IMR-90 (cell line): ENCODE measurements at regions not wholly inside any gene's neighbourhood (a gene's known extent, or its start where the extent isn't known, plus 50 kb on each side); places are given as distances from the start of the nearest gene placed in this dataset.

ENCODE experiments used
- ATAC-seq: fragments of 200-7000 bp; cut with Tn5 transposase; 2 replicates; pipeline ENCODE4 v1.9.1; 2020; ENCODE audit warnings: low read depth, mild to moderate bottlenecking, moderate library complexity
- BruUV-seq: library from RNA; stranded (reverse); fragments of 400-500 nt; replicated peaks from 2 replicates; lab custom pipeline; 2021; lab: Mats Ljungman, UMichigan
- CTCF ChIA-PET: fragments of 300-600 bp; formaldehyde crosslinking; extraction: SDS; loops from one replicate; lab custom pipeline; 2021; ENCODE audit warnings: antibody characterized with exemption; lab: Yijun Ruan, JAX
- POLR2A ChIA-PET: fragments of 300-600 bp; sonication (Branson Sonifier 250); formaldehyde crosslinking; loops from one replicate; lab custom pipeline; 2022; ENCODE audit warnings: antibody characterized with exemption; ENCODE audit not compliant: unreplicated experiment; lab: Charles Lee
- DNase-seq: peaks from one replicate; pipeline ENCODE4 v3.0.0; 2013
- H2AFZ ChIP-seq: replicated peaks from 2 replicates; pipeline ENCODE3; 2013; ENCODE audit warnings: low read length, mild to moderate bottlenecking; ENCODE audit not compliant: poor library complexity
- H2AK5ac ChIP-seq: 2 replicates; pipeline ENCODE4 v1.6.1; 2013; ENCODE audit warnings: low read depth, low read length, inconsistent platforms
- H2AK9ac ChIP-seq: replicated peaks from 2 replicates; pipeline ENCODE3; 2013; ENCODE audit warnings: mild to moderate bottlenecking, low read depth, low read length, moderate library complexity; ENCODE audit not compliant: poor library complexity
- H2BK120ac ChIP-seq: 2 replicates; pipeline ENCODE4 v1.6.1; 2013; ENCODE audit warnings: low read depth, low read length, inconsistent platforms
- H2BK15ac ChIP-seq: 3 replicates; pipeline ENCODE4 v1.6.1; 2013; ENCODE audit warnings: low read depth, low read length, inconsistent platforms
- H2BK20ac ChIP-seq: 2 replicates; pipeline ENCODE4 v1.6.1; 2013; ENCODE audit warnings: low read depth, mild to moderate bottlenecking, inconsistent platforms, low read length, moderate library complexity
- H2BK5ac ChIP-seq: 2 replicates; pipeline ENCODE4 v1.6.1; 2013; ENCODE audit warnings: mild to moderate bottlenecking, low read depth, low read length, inconsistent platforms; ENCODE audit not compliant: poor library complexity, severe bottlenecking
- H3K14ac ChIP-seq: replicated peaks from 2 replicates; pipeline ENCODE4 v1.6.1; 2013; ENCODE audit warnings: low read depth, low read length, inconsistent platforms
- H3K18ac ChIP-seq: 2 replicates; pipeline ENCODE4 v1.6.1; 2013; ENCODE audit warnings: low read depth, low read length, control low read depth
- H3K23ac ChIP-seq: 2 replicates; pipeline ENCODE4 v1.6.1; 2013; ENCODE audit warnings: low read depth, low read length, inconsistent platforms
- H3K27ac ChIP-seq: 2 replicates; pipeline ENCODE4 v1.5.1; 2013; ENCODE audit warnings: mild to moderate bottlenecking, control low read depth, low read length; ENCODE audit not compliant: insufficient read depth
- H3K27me3 ChIP-seq: 2 replicates; pipeline ENCODE4 v1.6.1; 2013; ENCODE audit warnings: low read length; ENCODE audit not compliant: control insufficient read depth, insufficient read depth
- H3K36me3 ChIP-seq: 2 replicates; pipeline ENCODE4 v1.6.1; 2013; ENCODE audit warnings: low read length, mixed read lengths; ENCODE audit not compliant: control insufficient read depth, insufficient read depth
- H3K4ac ChIP-seq: 2 replicates; pipeline ENCODE4 v1.6.1; 2013; ENCODE audit warnings: low read depth, low read length, inconsistent platforms
- H3K4me1 ChIP-seq: 2 replicates; pipeline ENCODE4 v1.6.1; 2013; ENCODE audit warnings: low read length, mixed read lengths; ENCODE audit not compliant: control insufficient read depth, insufficient read depth
- H3K4me2 ChIP-seq: 2 replicates; pipeline ENCODE4 v1.6.1; 2013; ENCODE audit warnings: low read depth, mild to moderate bottlenecking, control low read depth, low read length, moderate library complexity
- H3K4me3 ChIP-seq: 2 replicates; pipeline ENCODE4 v1.5.1; 2013; ENCODE audit warnings: low read depth, mild to moderate bottlenecking, control low read depth, low read length, moderate library complexity; ENCODE audit not compliant: insufficient read depth
- H3K56ac ChIP-seq: 2 replicates; pipeline ENCODE4 v1.6.1; 2013; ENCODE audit warnings: low read length, inconsistent platforms; ENCODE audit not compliant: insufficient read depth; ENCODE audit errors: extremely low read depth
- H3K79me1 ChIP-seq, 2 experiments: 2 replicates each; pipeline ENCODE4 v1.6.1; 2013; ENCODE audit warnings: low read length in 2 of 2, inconsistent platforms in 1 of 2, low read depth in 1 of 2
- H3K9ac ChIP-seq: 2 replicates; pipeline ENCODE4 v1.6.1; 2013; ENCODE audit warnings: low read depth, low read length, control low read depth
- H3K9me1 ChIP-seq: 2 replicates; pipeline ENCODE4 v1.6.1; 2013; ENCODE audit warnings: low read length, inconsistent platforms; ENCODE audit not compliant: insufficient read depth
- H3K9me3 ChIP-seq: 2 replicates; pipeline ENCODE4 v1.6.1; 2013; ENCODE audit warnings: low read length; ENCODE audit not compliant: control insufficient read depth, insufficient read depth
- H4K20me1 ChIP-seq: 2 replicates; pipeline ENCODE4 v1.6.1; 2013; ENCODE audit warnings: low read length, inconsistent platforms; ENCODE audit not compliant: insufficient read depth
- H4K5ac ChIP-seq: 2 replicates; pipeline ENCODE4 v1.6.1; 2013; ENCODE audit warnings: mild to moderate bottlenecking, low read depth, low read length, control low read depth
- H4K8ac ChIP-seq, 2 experiments: 2 replicates each; pipeline ENCODE4 v1.6.1; 2013; ENCODE audit warnings: low read depth in 2 of 2, low read length in 2 of 2, control low read depth in 1 of 2, inconsistent platforms in 1 of 2
- H4K91ac ChIP-seq: 2 replicates; pipeline ENCODE4 v1.6.1; 2013; ENCODE audit warnings: low read depth, low read length, inconsistent platforms; ENCODE audit not compliant: insufficient read depth
- BHLHE40 ChIP-seq: fragments of 150-350 bp; IDR thresholded peaks from 2 replicates; pipeline ENCODE4 v1.6.1; 2016; ENCODE audit warnings: mild to moderate bottlenecking, low read depth, low read length
- CEBPB ChIP-seq: IDR thresholded peaks from 2 replicates; pipeline ENCODE4 v1.6.1; 2012; ENCODE audit warnings: low read depth, low read length, improper control_type of control experiment
- CHD1 ChIP-seq: IDR thresholded peaks from 2 replicates; pipeline ENCODE4 v1.6.1; 2012; ENCODE audit warnings: low read depth, low read length, improper control_type of control experiment
- FOS ChIP-seq: fragments of 150-350 bp; IDR thresholded peaks from 2 replicates; pipeline ENCODE4 v1.6.1; 2016; ENCODE audit warnings: low read depth, low read length
- MAFK ChIP-seq: IDR thresholded peaks from 2 replicates; pipeline ENCODE4 v1.6.1; 2012; ENCODE audit warnings: low read depth, low read length, improper control_type of control experiment
- MAZ ChIP-seq: IDR thresholded peaks from 2 replicates; pipeline ENCODE4 v1.6.1; 2012; ENCODE audit warnings: low read depth, mild to moderate bottlenecking, low read length, improper control_type of control experiment, moderate library complexity, borderline replicate concordance
- MXI1 ChIP-seq: IDR thresholded peaks from 2 replicates; pipeline ENCODE4 v1.6.1; 2012; ENCODE audit warnings: low read depth, mild to moderate bottlenecking, low read length, moderate library complexity, borderline replicate concordance
- NFE2L2 ChIP-seq: fragments of 150-350 bp; IDR thresholded peaks from 2 replicates; pipeline ENCODE4 v1.6.1; 2016; ENCODE audit warnings: low read depth, mild to moderate bottlenecking, low read length
- POLR2A ChIP-seq: IDR thresholded peaks from 2 replicates; pipeline ENCODE4 v1.6.1; 2012; ENCODE audit warnings: mild to moderate bottlenecking, low read depth, low read length
- RAD21 ChIP-seq: IDR thresholded peaks from 2 replicates; pipeline ENCODE4 v1.6.1; 2012; ENCODE audit warnings: low read length, improper control_type of control experiment
- RCOR1 ChIP-seq: IDR thresholded peaks from 2 replicates; pipeline ENCODE4 v1.6.1; 2012; ENCODE audit warnings: mild to moderate bottlenecking, low read length, improper control_type of control experiment; ENCODE audit not compliant: insufficient replicate concordance
- RFX5 ChIP-seq: IDR thresholded peaks from 2 replicates; pipeline ENCODE4 v1.8.0; 2012; ENCODE audit warnings: low read depth, mild to moderate bottlenecking, low read length, moderate library complexity
- SMC3 ChIP-seq: fragments of 150-350 bp; IDR thresholded peaks from 2 replicates; pipeline ENCODE4 v1.6.1; 2016; ENCODE audit warnings: low read depth, mild to moderate bottlenecking, antibody characterized with exemption, low read length, moderate library complexity
- USF2 ChIP-seq: fragments of 150-350 bp; IDR thresholded peaks from 2 replicates; pipeline ENCODE4 v1.6.1; 2017; ENCODE audit warnings: mild to moderate bottlenecking, antibody characterized with exemption, low read length, low read depth
- WGBS, 2 experiments: methylation state at CpG; one replicate each; pipeline versions ENCODE4 v1.1.5 to v1.1.7; 2013; ENCODE audit warnings: missing lambda C conversion rate in 2 of 2; ENCODE audit not compliant: insufficient read length in 1 of 2; ENCODE audit errors: extremely low coverage in 2 of 2; 5-methylcytosine and 5-hydroxymethylcytosine counted together
- dilution Hi-C: fragments of 300-500 bp; cut with HindIII; formaldehyde crosslinking; loops from one replicate; pipeline ENCODE4 v1.14.3; 2018; ENCODE audit warnings: low sequenced_read_pairs; ENCODE audit not compliant: unreplicated experiment
- in situ Hi-C: fragments of 300-500 bp; cut with MboI; formaldehyde crosslinking; loops from 3 replicates; pipeline ENCODE4 v1.14.3; 2019; ENCODE audit warnings: low sequenced_read_pairs, inconsistent platforms, mixed read lengths
- intact Hi-C: fragments of 100-400 bp; cut with micrococcal nuclease; formaldehyde crosslinking; loops from 2 replicates; pipeline ENCODE4 v1.10.0; 2022
- TF ChIP-seq, protein P1 (sequence below): conservative IDR thresholded peaks from 2 replicates; pipeline ENCODE4 v1.5.1; 2012; ENCODE audit warnings: mild to moderate bottlenecking, low read depth, low read length, improper control_type of control experiment
- TF ChIP-seq, protein P2 (sequence below): fragments of 150-350 bp; IDR thresholded peaks from 2 replicates; pipeline ENCODE4 v1.6.1; 2016; ENCODE audit warnings: low read depth, mild to moderate bottlenecking, low read length, moderate library complexity, borderline replicate concordance

DNA sequence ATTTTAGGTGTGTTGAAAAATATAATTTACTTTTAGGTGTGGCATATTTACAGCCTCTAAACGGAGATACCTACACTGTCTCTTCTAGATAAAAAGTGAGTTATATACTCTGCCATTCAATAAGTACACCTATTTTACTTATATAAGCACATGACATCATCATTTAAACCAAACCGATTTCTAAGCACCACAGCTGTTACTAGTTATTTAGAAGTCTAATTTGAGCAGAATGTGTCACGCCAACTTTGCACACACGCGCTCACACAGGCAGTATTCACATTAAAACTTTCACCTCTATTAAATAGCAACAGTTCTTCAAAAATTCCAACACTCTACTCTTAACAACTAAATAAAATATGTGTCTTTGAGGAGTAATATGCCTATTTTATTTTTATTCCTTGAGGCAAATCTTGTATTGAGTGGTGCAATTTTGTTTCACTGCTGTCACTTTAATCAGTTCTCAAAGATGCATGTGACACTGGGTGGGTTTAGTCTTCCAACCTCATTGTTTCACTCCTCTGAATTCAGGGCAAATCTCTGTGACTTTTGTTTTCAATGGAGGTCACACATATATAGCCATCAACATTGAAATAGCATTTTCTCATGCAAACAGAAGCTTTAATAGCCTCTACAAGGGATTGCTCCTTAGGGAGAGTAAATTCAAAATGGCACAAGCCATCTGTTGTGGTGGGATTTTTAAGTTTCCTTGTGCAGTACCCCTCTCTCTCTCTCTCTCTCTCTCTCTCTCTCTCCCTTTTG, 721.0 kb downstream of the PLCL1 start:
- no peaks in the 10 kb centered on the region for H3K4me1 ChIP-seq
- no peak overlapping the region for H2BK15ac ChIP-seq
- no peaks in the 10 kb centered on the region for H3K9me3 ChIP-seq
- H3K36me3 ChIP-seq = no peaks in the 10 kb centered on the region
- DNase-seq (no peak), ATAC-seq (no peak)
- no peak overlapping the region for H4K5ac ChIP-seq
- H4K91ac ChIP-seq = no peak overlapping the region
- no TSS peak for BruUV-seq
- no peak for TF ChIP-seq MAZ
- no peak for TF ChIP-seq MXI1
- no peak for TF ChIP-seq SMC3
- no peak for TF ChIP-seq POLR2A
- TF ChIP-seq USF2 = no peak
- TF ChIP-seq, protein P1, sequence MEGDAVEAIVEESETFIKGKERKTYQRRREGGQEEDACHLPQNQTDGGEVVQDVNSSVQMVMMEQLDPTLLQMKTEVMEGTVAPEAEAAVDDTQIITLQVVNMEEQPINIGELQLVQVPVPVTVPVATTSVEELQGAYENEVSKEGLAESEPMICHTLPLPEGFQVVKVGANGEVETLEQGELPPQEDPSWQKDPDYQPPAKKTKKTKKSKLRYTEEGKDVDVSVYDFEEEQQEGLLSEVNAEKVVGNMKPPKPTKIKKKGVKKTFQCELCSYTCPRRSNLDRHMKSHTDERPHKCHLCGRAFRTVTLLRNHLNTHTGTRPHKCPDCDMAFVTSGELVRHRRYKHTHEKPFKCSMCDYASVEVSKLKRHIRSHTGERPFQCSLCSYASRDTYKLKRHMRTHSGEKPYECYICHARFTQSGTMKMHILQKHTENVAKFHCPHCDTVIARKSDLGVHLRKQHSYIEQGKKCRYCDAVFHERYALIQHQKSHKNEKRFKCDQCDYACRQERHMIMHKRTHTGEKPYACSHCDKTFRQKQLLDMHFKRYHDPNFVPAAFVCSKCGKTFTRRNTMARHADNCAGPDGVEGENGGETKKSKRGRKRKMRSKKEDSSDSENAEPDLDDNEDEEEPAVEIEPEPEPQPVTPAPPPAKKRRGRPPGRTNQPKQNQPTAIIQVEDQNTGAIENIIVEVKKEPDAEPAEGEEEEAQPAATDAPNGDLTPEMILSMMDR = no peak
- TF ChIP-seq BHLHE40 = no peak
- TF ChIP-seq CHD1 = no peak
- no peak for TF ChIP-seq FOS
- TF ChIP-seq RAD21 = no peak
- TF ChIP-seq MAFK = no peak
- TF ChIP-seq CEBPB = no peak
- TF ChIP-seq, protein P2, sequence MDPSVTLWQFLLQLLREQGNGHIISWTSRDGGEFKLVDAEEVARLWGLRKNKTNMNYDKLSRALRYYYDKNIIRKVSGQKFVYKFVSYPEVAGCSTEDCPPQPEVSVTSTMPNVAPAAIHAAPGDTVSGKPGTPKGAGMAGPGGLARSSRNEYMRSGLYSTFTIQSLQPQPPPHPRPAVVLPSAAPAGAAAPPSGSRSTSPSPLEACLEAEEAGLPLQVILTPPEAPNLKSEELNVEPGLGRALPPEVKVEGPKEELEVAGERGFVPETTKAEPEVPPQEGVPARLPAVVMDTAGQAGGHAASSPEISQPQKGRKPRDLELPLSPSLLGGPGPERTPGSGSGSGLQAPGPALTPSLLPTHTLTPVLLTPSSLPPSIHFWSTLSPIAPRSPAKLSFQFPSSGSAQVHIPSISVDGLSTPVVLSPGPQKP = no peak
- TF ChIP-seq RFX5 = no peak
- TF ChIP-seq RCOR1 = no peak
- TF ChIP-seq NFE2L2 = no peak
- no peak overlapping the region for H2BK120ac ChIP-seq
- H3K56ac ChIP-seq = no peak overlapping the region
- H3K4me2 ChIP-seq = no peak overlapping the region
- no peak overlapping the region for H3K9ac ChIP-seq
- H2AK5ac ChIP-seq = no peak overlapping the region
- H3K27ac ChIP-seq = no peak overlapping the region
- POLR2A ChIA-PET = no interaction called here
- no peaks in the 10 kb centered on the region for H3K79me1 ChIP-seq
- H3K4ac ChIP-seq = no peak overlapping the region
- H2AK9ac ChIP-seq = no peak overlapping the region
- intact Hi-C loops (no loop called here), in situ Hi-C loops (no loop called here), dilution Hi-C loops (no loop called here)
- H2BK20ac ChIP-seq = no peak overlapping the region
- H3K27me3 ChIP-seq = no peaks in the 10 kb centered on the region
- no peaks in the 10 kb centered on the region for H3K9me1 ChIP-seq
- no peak overlapping the region for H3K18ac ChIP-seq
- H4K8ac ChIP-seq = no peak overlapping the region
- no peak overlapping the region for H2BK5ac ChIP-seq
- CTCF ChIA-PET = no interaction called here
- no peak overlapping the region for H3K23ac ChIP-seq
- WGBS, 2 experiments = 40% methylated on average over 1 of the region's 5 CpGs; no CpG with 5 or more reads in 1 of the 2 experiments
- H3K14ac ChIP-seq = no peak overlapping the region
- no peak overlapping the region for H2AFZ ChIP-seq
- no peak overlapping the region for H3K4me3 ChIP-seq
- no peaks in the 10 kb centered on the region for H4K20me1 ChIP-seq
